Keratinocyte (primary cell): ENCODE measurements at regions not wholly inside any gene's neighbourhood (a gene's known extent, or its start where the extent isn't known, plus 50 kb on each side); places are given as distances from the start of the nearest gene placed in this dataset.

Experiments used
- DNase-seq: peaks from one replicate; pipeline ENCODE4 v3.0.0-alpha.2; 2011; ENCODE audit warnings: low read depth, missing footprints, low spot score
- FAIRE-seq: peaks from 2 replicates; lab custom pipeline; 2011; peaks lifted over from hg19 to GRCh38; lab: Jason Lieb, UNC
- H2AFZ ChIP-seq: 2 replicates; pipeline ENCODE4 v1.6.0; 2012; ENCODE audit warnings: low read length, control low read depth, inconsistent platforms; ENCODE audit not compliant: control insufficient read depth
- H3K27ac ChIP-seq: 2 replicates; pipeline ENCODE4 v1.5.1; 2011; ENCODE audit warnings: low read length; ENCODE audit not compliant: control insufficient read depth, insufficient read depth
- H3K27me3 ChIP-seq: 3 replicates; pipeline ENCODE4 v1.6.0; 2011; ENCODE audit warnings: low read length; ENCODE audit not compliant: control insufficient read depth, insufficient read depth; ENCODE audit errors: extremely low read depth
- H3K36me3 ChIP-seq, 2 experiments: 2 replicates in 1 of 2; 3 replicates in 1 of 2; pipeline ENCODE4 v1.5.1; 2011; ENCODE audit warnings: low read length in 2 of 2, mild to moderate bottlenecking in 1 of 2; ENCODE audit not compliant: control insufficient read depth in 2 of 2, insufficient read depth in 2 of 2; ENCODE audit errors: extremely low read depth in 1 of 2
- H3K4me1 ChIP-seq: 3 replicates; pipeline ENCODE4 v1.5.1; 2011; ENCODE audit warnings: low read length; ENCODE audit not compliant: control insufficient read depth, insufficient read depth; ENCODE audit errors: extremely low read depth
- H3K4me2 ChIP-seq: 3 replicates; pipeline ENCODE4 v1.6.0; 2011; ENCODE audit warnings: low read depth, low read length; ENCODE audit not compliant: control insufficient read depth, insufficient read depth; ENCODE audit errors: extremely low read depth
- H3K4me3 ChIP-seq, 3 experiments: fragments of 200-600 bp in 1 of 3; sonication (generic) in 1 of 3; 2 replicates in 2 of 3; 3 replicates in 1 of 3; pipeline ENCODE4 v1.5.1; 2011 to 2016; ENCODE audit warnings: low read length in 3 of 3, mild to moderate bottlenecking in 3 of 3, control low read depth in 2 of 3, inconsistent platforms in 1 of 3, low read depth in 1 of 3, mixed read lengths in 1 of 3, mixed run types in 1 of 3, moderate library complexity in 1 of 3; ENCODE audit not compliant: control insufficient read depth in 2 of 3, insufficient read depth in 2 of 3; ENCODE audit errors: extremely low read depth in 1 of 3
- H3K79me2 ChIP-seq: 2 replicates; pipeline ENCODE4 v1.6.0; 2012; ENCODE audit warnings: low read length; ENCODE audit not compliant: control insufficient read depth, insufficient read depth
- H3K9ac ChIP-seq: 3 replicates; pipeline ENCODE4 v1.6.0; 2011; ENCODE audit warnings: low read length; ENCODE audit not compliant: control insufficient read depth, insufficient read depth; ENCODE audit errors: extremely low read depth
- H3K9me1 ChIP-seq: 3 replicates; pipeline ENCODE4 v1.6.0; 2011; ENCODE audit warnings: low read length; ENCODE audit not compliant: control insufficient read depth, insufficient read depth; ENCODE audit errors: extremely low read depth
- H3K9me3 ChIP-seq: 2 replicates; pipeline ENCODE4 v1.5.1; 2012; ENCODE audit warnings: low read depth, low read length; ENCODE audit not compliant: control insufficient read depth
- H4K20me1 ChIP-seq: 3 replicates; pipeline ENCODE4 v1.6.0; 2011; ENCODE audit warnings: low read length; ENCODE audit not compliant: control insufficient read depth, insufficient read depth; ENCODE audit errors: extremely low read depth
- CTCF ChIP-seq, 3 experiments: IDR thresholded peaks in 1 of 3; conservative IDR thresholded peaks in 1 of 3; optimal IDR thresholded peaks in 1 of 3; 2 replicates in 2 of 3; 3 replicates in 1 of 3; pipeline versions ENCODE3 to v1.5.1; 2011; ENCODE audit warnings: low read length in 3 of 3, mild to moderate bottlenecking in 3 of 3, moderate library complexity in 2 of 3, control low read depth in 1 of 3, inconsistent platforms in 1 of 3; ENCODE audit not compliant: insufficient read depth in 2 of 3; ENCODE audit errors: extremely low read depth in 1 of 3
- EZH2 ChIP-seq: IDR thresholded peaks from one replicate; pipeline ENCODE4 v1.6.1; 2012; ENCODE audit warnings: inconsistent platforms, mild to moderate bottlenecking, low read length, moderate library complexity
- dilution Hi-C: fragments of 300-500 bp; cut with MboI; formaldehyde crosslinking; loops from one replicate; pipeline ENCODE4 v1.7.0; 2020; ENCODE audit warnings: low sequenced_read_pairs; ENCODE audit not compliant: extremely low pct_ligation_motif_present

GRCh38 chr2:144143294-144144151 lies 376.4 kb downstream of the ZEB2 start:
- FAIRE-seq (no peak), DNase-seq (no peak)
- Histone ChIP-seq H3K9me1 (no peaks in the 10 kb centered on the region), H3K36me3 (no peaks in the 10 kb centered on the region), H3K27ac (no peak overlapping the region), H3K79me2 (no peaks in the 10 kb centered on the region), H3K4me2 (no peak overlapping the region), H4K20me1 (no peaks in the 10 kb centered on the region), H3K4me3 (no peak overlapping the region), H3K27me3 (no peaks in the 10 kb centered on the region), H3K9ac (no peak overlapping the region), H2AFZ (no peak overlapping the region), H3K9me3 (no peaks in the 10 kb centered on the region), H3K4me1 (no peaks in the 10 kb centered on the region)
- TF ChIP-seq CTCF (optimal IDR thresholded peaks at IDR 0.05 in 1 of 3, IDR thresholded peaks at IDR 0.05 in 1 of 3, conservative IDR thresholded peaks at IDR 0.05 in 1 of 3; ENCODE audit: extremely low read depth in 1 of 3, insufficient read depth in 2 of 3, low read length in 3 of 3): no peak
- no peak for TF ChIP-seq EZH2
- dilution Hi-C loops: no loop called here

GRCh38 chr2:144140891-144141290 lies 379.0 kb downstream of the ZEB2 start:
- Histone ChIP-seq H3K4me2 (no peak overlapping the region), H3K4me3 (no peak overlapping the region), H4K20me1 (no peaks in the 10 kb centered on the region), H3K79me2 (no peaks in the 10 kb centered on the region), H2AFZ (no peak overlapping the region), H3K9me3 (no peaks in the 10 kb centered on the region), H3K27ac (no peak overlapping the region), H3K4me1 (no peaks in the 10 kb centered on the region), H3K27me3 (no peaks in the 10 kb centered on the region), H3K9ac (no peak overlapping the region), H3K9me1 (no peaks in the 10 kb centered on the region), H3K36me3 (no peaks in the 10 kb centered on the region)
- dilution Hi-C loops: no loop called here
- DNase-seq (no peak), FAIRE-seq (no peak)
- TF ChIP-seq CTCF (optimal IDR thresholded peaks at IDR 0.05 in 1 of 3, IDR thresholded peaks at IDR 0.05 in 1 of 3, conservative IDR thresholded peaks at IDR 0.05 in 1 of 3; ENCODE audit: extremely low read depth in 1 of 3, insufficient read depth in 2 of 3, low read length in 3 of 3) (no peak), EZH2 (no peak)
